ENCODE measurements at regions not wholly inside any gene's neighbourhood (a gene's known extent, or its start where the extent isn't known, plus 50 kb on each side); places are given as distances from the start of the nearest gene placed in this dataset.

DNA sequence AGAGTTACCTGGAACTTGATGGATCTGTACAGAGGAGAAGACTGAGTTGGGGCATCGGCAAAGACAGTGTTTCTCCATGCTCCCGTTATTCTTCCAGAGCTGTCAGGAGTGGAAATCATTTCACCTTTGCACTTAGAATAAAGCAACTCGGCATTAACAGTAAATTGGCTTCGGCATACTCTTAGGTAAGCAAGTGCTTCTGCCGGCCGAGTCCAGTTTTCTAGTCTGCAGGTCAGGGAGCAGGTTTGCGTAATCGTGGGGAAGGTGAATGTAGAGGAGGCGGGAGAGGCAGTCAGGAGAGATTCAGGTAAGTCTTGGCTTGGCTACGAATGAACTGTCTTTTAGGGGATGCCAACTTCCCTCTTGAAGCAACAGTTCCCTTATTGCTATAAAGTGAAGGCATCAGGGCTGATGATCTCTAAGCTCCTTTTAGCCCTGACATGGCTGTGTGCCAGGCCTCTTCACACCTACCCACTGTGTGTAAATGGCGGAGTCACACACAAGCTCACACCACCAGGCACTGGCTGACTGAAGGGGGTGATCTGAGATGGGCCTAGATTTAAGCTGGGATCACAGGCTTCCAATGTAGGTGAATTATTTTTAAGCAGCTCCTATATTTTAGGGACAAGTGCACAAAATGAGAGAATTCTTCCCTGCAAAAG, 127.1 kb downstream of the GATA3 start:
- no peak for DNase-seq (ENCODE audit: extremely low read depth, low read depth)
- TF ChIP-seq CTCF (IDR thresholded peaks at IDR 0.05; ENCODE audit: low read depth, low read length, missing control alignments) = no peak

GRCh38 chr10:8182806-8183205, 128.3 kb downstream of the GATA3 start:
- no peak for TF ChIP-seq CTCF (IDR thresholded peaks at IDR 0.05; ENCODE audit: low read depth, low read length, missing control alignments)
- H3K4me3 ChIP-seq (replicated peaks; ENCODE audit: low read depth, low read length) = no peak overlapping the region
- no peak for DNase-seq (ENCODE audit: extremely low read depth, low read depth)

More for the DNA sequence above, 127.1 kb downstream of the GATA3 start:
- H3K4me3 ChIP-seq (replicated peaks; ENCODE audit: low read depth, low read length) = no peak overlapping the region

DNA sequence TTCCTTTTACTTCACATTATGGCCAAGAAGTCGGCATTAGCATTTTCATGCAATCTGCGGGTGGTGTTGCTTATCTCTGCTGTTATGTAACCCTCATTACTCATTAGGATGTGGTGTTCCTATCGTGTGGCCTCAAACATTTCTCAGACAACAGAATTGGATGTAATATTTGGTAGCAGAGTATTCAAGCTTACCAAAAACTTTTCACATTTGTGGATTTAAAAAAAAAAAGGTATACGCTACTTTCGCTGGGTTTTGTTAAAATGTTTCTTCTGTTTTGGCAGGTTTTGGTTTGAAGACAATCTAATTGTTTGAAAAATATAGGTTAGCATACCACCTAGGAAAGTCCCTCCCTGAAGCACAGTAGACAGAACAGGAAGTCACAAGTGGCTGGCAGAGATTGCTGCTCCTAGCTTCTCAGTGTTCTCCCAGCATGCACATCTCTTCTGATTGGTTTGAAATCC, 128.8 kb downstream of the GATA3 start:
- no peak overlapping the region for H3K4me3 ChIP-seq (replicated peaks; ENCODE audit: low read depth, low read length)
- no peak for TF ChIP-seq CTCF (IDR thresholded peaks at IDR 0.05; ENCODE audit: low read depth, low read length, missing control alignments)
- DNase-seq (ENCODE audit: extremely low read depth, low read depth) = no peak

GRCh38 chr10:8187171-8187666, 132.7 kb downstream of the GATA3 start:
- H3K4me3 ChIP-seq (replicated peaks; ENCODE audit: low read depth, low read length) = no peak overlapping the region
- DNase-seq (ENCODE audit: extremely low read depth, low read depth) = no peak
- TF ChIP-seq CTCF (IDR thresholded peaks at IDR 0.05; ENCODE audit: low read depth, low read length, missing control alignments) = no peak

GRCh38 chr10:8189458-8189857, 135.0 kb downstream of the GATA3 start:
- TF ChIP-seq CTCF (IDR thresholded peaks at IDR 0.05; ENCODE audit: low read depth, low read length, missing control alignments) = no peak
- H3K4me3 ChIP-seq (replicated peaks; ENCODE audit: low read depth, low read length) = no peak overlapping the region
- no peak for DNase-seq (ENCODE audit: extremely low read depth, low read depth)

- no peak overlapping the region for H3K4me3 ChIP-seq (replicated peaks; ENCODE audit: low read depth, low read length)
- DNase-seq (ENCODE audit: extremely low read depth, low read depth) = no peak
- no peak for TF ChIP-seq CTCF (IDR thresholded peaks at IDR 0.05; ENCODE audit: low read depth, low read length, missing control alignments)
Observed at GRCh38 chr10:8192301-8192700, 137.8 kb downstream of the GATA3 start.

DNA sequence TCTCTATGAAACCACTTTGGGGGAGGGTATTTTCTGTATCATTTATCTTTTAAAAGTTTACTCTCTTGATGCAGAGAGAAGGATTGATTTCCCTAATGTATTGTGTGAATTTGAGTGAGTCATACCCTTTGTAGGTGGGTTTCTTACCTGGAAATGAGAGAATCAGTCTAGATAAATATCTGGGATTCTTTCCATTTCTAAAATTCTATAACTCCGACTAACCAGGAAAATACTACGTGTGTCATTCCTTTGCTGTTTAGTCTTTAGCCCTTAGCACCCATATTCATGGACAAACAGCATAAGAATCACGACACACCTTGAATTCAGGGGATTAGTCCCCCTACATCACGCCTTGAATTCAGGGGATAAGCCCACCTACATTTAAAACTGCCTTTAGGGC, 139.1 kb downstream of the GATA3 start:
- H3K4me3 ChIP-seq (replicated peaks; ENCODE audit: low read depth, low read length) = no peak overlapping the region
- no peak for DNase-seq (ENCODE audit: extremely low read depth, low read depth)
- no peak for TF ChIP-seq CTCF (IDR thresholded peaks at IDR 0.05; ENCODE audit: low read depth, low read length, missing control alignments)
